Neural cell (in vitro differentiated cells): ENCODE measurements at regions not wholly inside any gene's neighbourhood (a gene's known extent, or its start where the extent isn't known, plus 50 kb on each side); places are given as distances from the start of the nearest gene placed in this dataset.

Source experiments
- H2AFZ ChIP-seq: fragments of 200-600, 300-800 bp; sonication (generic), shearing (Covaris generic); 2 replicates; pipeline ENCODE4 v1.6.0; 2014; ENCODE audit warnings: low read depth, mild to moderate bottlenecking, antibody characterized with exemption, low read length, moderate library complexity
- H3F3A ChIP-seq: fragments of 200-600 bp; shearing (Covaris generic); 2 replicates; pipeline ENCODE4 v1.6.1; 2016; ENCODE audit warnings: mild to moderate bottlenecking, moderate library complexity, mixed read lengths, antibody characterized with exemption, low read length; ENCODE audit not compliant: insufficient read depth, poor library complexity, severe bottlenecking
- H3K27ac ChIP-seq: fragments of 200-600, 300-800 bp; sonication (generic), shearing (Covaris generic); 2 replicates; pipeline ENCODE4 v1.5.1; 2014; ENCODE audit warnings: mild to moderate bottlenecking, low read length, moderate library complexity
- H3K27me3 ChIP-seq: fragments of 300-800, 200-600 bp; sonication (generic), shearing (Covaris generic); 2 replicates; pipeline ENCODE4 v1.6.0; 2014; ENCODE audit warnings: mild to moderate bottlenecking, low read depth, low read length, moderate library complexity; ENCODE audit not compliant: insufficient read depth
- H3K36me3 ChIP-seq: fragments of 300-800, 200-600 bp; sonication (generic), shearing (Covaris generic); 2 replicates; pipeline ENCODE4 v1.5.1; 2014; ENCODE audit warnings: mild to moderate bottlenecking, antibody characterized with exemption, low read length, moderate library complexity; ENCODE audit not compliant: insufficient read depth
- H3K4me2 ChIP-seq: fragments of 300-800, 200-600 bp; sonication (generic), shearing (Covaris generic); 2 replicates; pipeline ENCODE4 v1.6.0; 2014; ENCODE audit warnings: mild to moderate bottlenecking, low read length
- H3K4me3 ChIP-seq: fragments of 300-800, 200-600 bp; sonication (generic), shearing (Covaris generic); 2 replicates; pipeline ENCODE4 v1.5.1; 2014; ENCODE audit warnings: mild to moderate bottlenecking, low read length, moderate library complexity
- H3K79me2 ChIP-seq: fragments of 200-600 bp; shearing (Covaris generic); replicated peaks from 2 replicates; pipeline ENCODE4 v1.6.0; 2014; ENCODE audit warnings: mild to moderate bottlenecking, low read length, moderate library complexity; ENCODE audit not compliant: insufficient read depth
- H3K9ac ChIP-seq: fragments of 300-800, 200-600 bp; sonication (generic), shearing (Covaris generic); 2 replicates; pipeline ENCODE4 v1.6.1; 2016; ENCODE audit warnings: mild to moderate bottlenecking, low read length, mixed read lengths
- H3K9me2 ChIP-seq: fragments of 200-600 bp; shearing (Covaris generic); 2 replicates; pipeline ENCODE4 v1.6.1; 2016; ENCODE audit warnings: mild to moderate bottlenecking, low read length, mixed read lengths; ENCODE audit not compliant: insufficient read depth
- H3K9me3 ChIP-seq: fragments of 200-600, 300-800 bp; sonication (generic), shearing (Covaris generic); 2 replicates; pipeline ENCODE4 v1.6.1; 2016; ENCODE audit warnings: mild to moderate bottlenecking, mixed run types, low read length, moderate library complexity, mixed read lengths
- H4K20me1 ChIP-seq: fragments of 200-600 bp; shearing (Covaris generic); 2 replicates; pipeline ENCODE4 v1.6.1; 2016; ENCODE audit warnings: mild to moderate bottlenecking, mixed run types; ENCODE audit not compliant: insufficient read depth
- EP300 ChIP-seq: fragments of 450-650 bp; conservative IDR thresholded peaks from 2 replicates; pipeline ENCODE4 v1.6.1; 2014; ENCODE audit warnings: antibody characterized with exemption, mild to moderate bottlenecking, moderate library complexity; ENCODE audit not compliant: poor library complexity, severe bottlenecking
- EZH2 ChIP-seq: fragments of 200-600, 300-800 bp; shearing (Covaris generic), sonication (generic); IDR thresholded peaks from 2 replicates; pipeline ENCODE4 v1.6.1; 2014; ENCODE audit warnings: antibody characterized with exemption, low read length, borderline replicate concordance, mild to moderate bottlenecking; ENCODE audit not compliant: insufficient read depth, poor library complexity, severe bottlenecking
- MXI1 ChIP-seq: fragments of 450-650 bp; conservative IDR thresholded peaks from 2 replicates; pipeline ENCODE4 v1.6.1; 2014; ENCODE audit warnings: antibody characterized with exemption, mild to moderate bottlenecking; ENCODE audit not compliant: poor library complexity, severe bottlenecking
- POLR2AphosphoS5 ChIP-seq: IDR thresholded peaks from 2 replicates; pipeline ENCODE4 v1.6.1; 2012
- RAD21 ChIP-seq: fragments of 450-650 bp; conservative IDR thresholded peaks from 2 replicates; pipeline ENCODE4 v1.6.1; 2014; ENCODE audit warnings: antibody characterized with exemption, mild to moderate bottlenecking, moderate library complexity
- SMC3 ChIP-seq: fragments of 450-650 bp; conservative IDR thresholded peaks from 2 replicates; pipeline ENCODE4 v1.6.1; 2014; ENCODE audit warnings: antibody characterized with exemption, mild to moderate bottlenecking, moderate library complexity; ENCODE audit not compliant: poor library complexity
- TAF1 ChIP-seq: IDR thresholded peaks from 2 replicates; pipeline ENCODE4 v1.6.1; 2012; ENCODE audit warnings: low read depth
- TF ChIP-seq, protein P1 (sequence below): fragments of 450-650 bp; IDR thresholded peaks from 2 replicates; pipeline ENCODE4 v1.5.1; 2014; ENCODE audit warnings: antibody characterized with exemption, mild to moderate bottlenecking, moderate library complexity; ENCODE audit not compliant: poor library complexity, severe bottlenecking
- TF ChIP-seq, protein P2 (sequence below): IDR thresholded peaks from 2 replicates; pipeline ENCODE4 v1.6.1; 2012; ENCODE audit warnings: borderline replicate concordance

DNA sequence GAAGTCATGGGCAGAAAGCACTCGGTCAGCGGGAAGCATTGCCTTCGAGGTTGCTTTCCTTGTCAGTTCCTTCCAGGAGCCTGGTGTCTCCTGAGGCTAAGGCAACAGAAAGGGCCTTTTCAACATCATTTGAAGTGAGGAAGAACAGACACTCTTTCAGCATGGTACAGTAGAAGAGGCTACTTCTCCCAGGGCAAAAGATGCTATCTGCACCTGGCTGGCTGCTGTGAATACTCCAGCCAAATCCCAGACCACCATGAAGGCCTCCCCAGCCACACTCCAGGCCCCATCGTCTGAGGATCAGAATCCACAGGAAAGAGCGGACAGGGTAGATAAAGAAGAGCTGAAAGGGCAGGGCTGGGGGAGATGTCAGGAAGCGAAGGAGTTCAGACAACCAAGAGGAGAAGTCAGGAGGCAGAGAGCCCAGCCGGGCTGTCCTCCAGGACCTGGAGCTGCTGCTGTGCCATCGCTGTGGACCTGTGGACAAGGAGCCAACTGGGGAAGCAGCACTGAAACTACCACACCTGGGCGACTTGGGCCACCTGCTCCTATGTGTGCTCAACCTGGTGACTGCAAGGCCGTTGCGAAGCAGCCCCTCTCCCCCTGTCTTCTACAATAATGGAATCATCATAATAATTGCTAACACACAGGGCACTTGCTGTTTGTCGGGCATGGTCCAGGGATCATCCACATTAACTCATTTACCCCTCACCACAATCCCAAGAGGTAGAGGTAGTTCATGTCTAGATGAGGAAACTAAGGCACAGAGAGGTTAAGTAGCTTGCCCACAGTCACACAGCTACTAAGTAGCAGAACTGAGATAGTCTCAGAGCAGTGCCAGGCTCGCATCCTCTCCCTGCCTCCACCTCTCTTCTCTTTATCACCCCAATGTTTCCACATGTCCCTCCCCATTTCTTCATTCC lies 88.0 kb upstream of the ZBTB40 start:
- Histone ChIP-seq H3K79me2 (no peaks in the 10 kb centered on the region), H3K4me2 (no peak overlapping the region), H3F3A (no peaks in the 10 kb centered on the region), H3K9me3 (no peaks in the 10 kb centered on the region), H3K36me3 (no peaks in the 10 kb centered on the region), H3K9ac (no peak overlapping the region), H3K27me3 (no peaks in the 10 kb centered on the region), H3K4me3 (no peak overlapping the region), H3K27ac (no peak overlapping the region), H2AFZ (no peak overlapping the region), H3K9me2 (no peaks in the 10 kb centered on the region), H4K20me1 (no peaks in the 10 kb centered on the region)
- no peak for TF ChIP-seq MXI1

DNA sequence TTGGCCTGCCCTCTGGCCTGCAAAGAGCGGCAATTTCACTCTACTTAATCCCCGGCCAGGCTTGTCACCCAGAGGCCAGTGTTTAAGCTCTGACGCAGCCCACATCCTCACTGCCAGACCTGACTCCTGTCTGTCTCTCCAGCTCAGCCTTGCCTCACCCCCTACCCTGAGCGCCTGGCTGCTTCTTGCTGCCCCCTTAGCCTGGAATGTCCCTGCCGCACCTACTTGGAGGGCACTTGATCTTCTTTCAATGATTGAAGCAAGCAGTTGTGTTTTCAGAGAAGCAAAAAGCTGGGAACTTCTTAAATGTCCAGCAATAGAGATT lies 87.4 kb upstream of the ZBTB40 start:
- no peak overlapping the region for H2AFZ ChIP-seq

More for the DNA sequence above, 87.4 kb upstream of the ZBTB40 start:
- no peaks in the 10 kb centered on the region for H3F3A ChIP-seq
- no peaks in the 10 kb centered on the region for H4K20me1 ChIP-seq
- no peaks in the 10 kb centered on the region for H3K79me2 ChIP-seq
- no peak for TF ChIP-seq MXI1
- TF ChIP-seq EP300 = no peak
- TF ChIP-seq SMC3 = no peak
- no peak for TF ChIP-seq EZH2
- no peak for TF ChIP-seq TAF1
- TF ChIP-seq RAD21 = no peak
- TF ChIP-seq, protein P1, sequence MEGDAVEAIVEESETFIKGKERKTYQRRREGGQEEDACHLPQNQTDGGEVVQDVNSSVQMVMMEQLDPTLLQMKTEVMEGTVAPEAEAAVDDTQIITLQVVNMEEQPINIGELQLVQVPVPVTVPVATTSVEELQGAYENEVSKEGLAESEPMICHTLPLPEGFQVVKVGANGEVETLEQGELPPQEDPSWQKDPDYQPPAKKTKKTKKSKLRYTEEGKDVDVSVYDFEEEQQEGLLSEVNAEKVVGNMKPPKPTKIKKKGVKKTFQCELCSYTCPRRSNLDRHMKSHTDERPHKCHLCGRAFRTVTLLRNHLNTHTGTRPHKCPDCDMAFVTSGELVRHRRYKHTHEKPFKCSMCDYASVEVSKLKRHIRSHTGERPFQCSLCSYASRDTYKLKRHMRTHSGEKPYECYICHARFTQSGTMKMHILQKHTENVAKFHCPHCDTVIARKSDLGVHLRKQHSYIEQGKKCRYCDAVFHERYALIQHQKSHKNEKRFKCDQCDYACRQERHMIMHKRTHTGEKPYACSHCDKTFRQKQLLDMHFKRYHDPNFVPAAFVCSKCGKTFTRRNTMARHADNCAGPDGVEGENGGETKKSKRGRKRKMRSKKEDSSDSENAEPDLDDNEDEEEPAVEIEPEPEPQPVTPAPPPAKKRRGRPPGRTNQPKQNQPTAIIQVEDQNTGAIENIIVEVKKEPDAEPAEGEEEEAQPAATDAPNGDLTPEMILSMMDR = no peak
- no peak for TF ChIP-seq POLR2AphosphoS5
- TF ChIP-seq, protein P2, sequence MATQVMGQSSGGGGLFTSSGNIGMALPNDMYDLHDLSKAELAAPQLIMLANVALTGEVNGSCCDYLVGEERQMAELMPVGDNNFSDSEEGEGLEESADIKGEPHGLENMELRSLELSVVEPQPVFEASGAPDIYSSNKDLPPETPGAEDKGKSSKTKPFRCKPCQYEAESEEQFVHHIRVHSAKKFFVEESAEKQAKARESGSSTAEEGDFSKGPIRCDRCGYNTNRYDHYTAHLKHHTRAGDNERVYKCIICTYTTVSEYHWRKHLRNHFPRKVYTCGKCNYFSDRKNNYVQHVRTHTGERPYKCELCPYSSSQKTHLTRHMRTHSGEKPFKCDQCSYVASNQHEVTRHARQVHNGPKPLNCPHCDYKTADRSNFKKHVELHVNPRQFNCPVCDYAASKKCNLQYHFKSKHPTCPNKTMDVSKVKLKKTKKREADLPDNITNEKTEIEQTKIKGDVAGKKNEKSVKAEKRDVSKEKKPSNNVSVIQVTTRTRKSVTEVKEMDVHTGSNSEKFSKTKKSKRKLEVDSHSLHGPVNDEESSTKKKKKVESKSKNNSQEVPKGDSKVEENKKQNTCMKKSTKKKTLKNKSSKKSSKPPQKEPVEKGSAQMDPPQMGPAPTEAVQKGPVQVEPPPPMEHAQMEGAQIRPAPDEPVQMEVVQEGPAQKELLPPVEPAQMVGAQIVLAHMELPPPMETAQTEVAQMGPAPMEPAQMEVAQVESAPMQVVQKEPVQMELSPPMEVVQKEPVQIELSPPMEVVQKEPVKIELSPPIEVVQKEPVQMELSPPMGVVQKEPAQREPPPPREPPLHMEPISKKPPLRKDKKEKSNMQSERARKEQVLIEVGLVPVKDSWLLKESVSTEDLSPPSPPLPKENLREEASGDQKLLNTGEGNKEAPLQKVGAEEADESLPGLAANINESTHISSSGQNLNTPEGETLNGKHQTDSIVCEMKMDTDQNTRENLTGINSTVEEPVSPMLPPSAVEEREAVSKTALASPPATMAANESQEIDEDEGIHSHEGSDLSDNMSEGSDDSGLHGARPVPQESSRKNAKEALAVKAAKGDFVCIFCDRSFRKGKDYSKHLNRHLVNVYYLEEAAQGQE = no peak
- no peaks in the 10 kb centered on the region for H3K9me2 ChIP-seq
- no peak overlapping the region for H3K9ac ChIP-seq
- no peaks in the 10 kb centered on the region for H3K36me3 ChIP-seq
- no peak overlapping the region for H3K4me3 ChIP-seq
- H3K4me2 ChIP-seq = no peak overlapping the region
- H3K9me3 ChIP-seq = no peaks in the 10 kb centered on the region
- H3K27ac ChIP-seq = no peak overlapping the region
- H3K27me3 ChIP-seq = no peaks in the 10 kb centered on the region
